SK-N-SH treated with all-trans-retinoic acid at 6 μM for 48 hours (cell line): ENCODE measurements at regions not wholly inside any gene's neighbourhood (a gene's known extent, or its start where the extent isn't known, plus 50 kb on each side); places are given as distances from the start of the nearest gene placed in this dataset.

Source experiments
- ATAC-seq: fragments of 200-7000 bp; cut with Tn5 transposase; 3 replicates; pipeline ENCODE4 v1.9.1; 2020; ENCODE audit warnings: mild to moderate bottlenecking, moderate library complexity
- ARNTL ChIP-seq: fragments of 450-650 bp; formaldehyde crosslinking; IDR thresholded peaks from 2 replicates; pipeline ENCODE4 v1.5.0; 2020; ENCODE audit warnings: low read depth, mild to moderate bottlenecking, moderate library complexity, borderline replicate concordance
- BACH2 ChIP-seq: fragments of 250-450 bp; sonication (Bioruptor Pico); IDR thresholded peaks from 2 replicates; pipeline ENCODE4 v1.9.0; 2021; ENCODE audit warnings: mild to moderate bottlenecking, borderline replicate concordance
- CREB5 ChIP-seq: fragments of 250-450 bp; sonication (Bioruptor Pico); IDR thresholded peaks from 2 replicates; pipeline ENCODE4 v1.5.1; 2020; ENCODE audit warnings: low read depth, mild to moderate bottlenecking, moderate library complexity
- CSDC2 ChIP-seq: fragments of 250-450 bp; sonication (Bioruptor Pico); IDR thresholded peaks from 2 replicates; pipeline ENCODE4 v1.5.0; 2020; ENCODE audit warnings: mild to moderate bottlenecking, moderate library complexity
- CSRNP3 ChIP-seq: fragments of 250-450 bp; sonication (Bioruptor Pico); IDR thresholded peaks from 2 replicates; pipeline ENCODE4 v1.5.1; 2021; ENCODE audit warnings: mild to moderate bottlenecking, moderate library complexity
- ESRRG ChIP-seq: fragments of 250-450 bp; sonication (Bioruptor Pico); IDR thresholded peaks from 2 replicates; pipeline ENCODE4 v1.6.1; 2021; ENCODE audit warnings: mild to moderate bottlenecking
- GLIS3 ChIP-seq: fragments of 250-450 bp; sonication (Bioruptor Pico); IDR thresholded peaks from 2 replicates; pipeline ENCODE4 v1.5.0; 2020; ENCODE audit warnings: mild to moderate bottlenecking, moderate library complexity
- ISL1 ChIP-seq: fragments of 250-450 bp; sonication (Bioruptor Pico); IDR thresholded peaks from 2 replicates; pipeline ENCODE4 v2.1.2; 2022; ENCODE audit warnings: mild to moderate bottlenecking, moderate library complexity
- OSR1 ChIP-seq: fragments of 250-450 bp; sonication (Bioruptor Pico); IDR thresholded peaks from 2 replicates; pipeline ENCODE4 v1.8.0; 2022; ENCODE audit warnings: moderate library complexity, mild to moderate bottlenecking, inconsistent platforms
- PATZ1 ChIP-seq: fragments of 250-450 bp; sonication (Bioruptor Pico); IDR thresholded peaks from 2 replicates; pipeline ENCODE4 v1.8.0; 2020; ENCODE audit warnings: mild to moderate bottlenecking, moderate library complexity, borderline replicate concordance
- POU6F1 ChIP-seq: fragments of 250-450 bp; sonication (Bioruptor Pico); IDR thresholded peaks from 2 replicates; pipeline ENCODE4 v1.8.0; 2021; ENCODE audit warnings: low read depth, mild to moderate bottlenecking, moderate library complexity, borderline replicate concordance
- RARB ChIP-seq: fragments of 250-450 bp; sonication (Bioruptor Pico); IDR thresholded peaks from 2 replicates; pipeline ENCODE4 v1.8.0; 2021; ENCODE audit warnings: mild to moderate bottlenecking, moderate library complexity
- SNAI2 ChIP-seq: fragments of 250-450 bp; sonication (Bioruptor Pico); IDR thresholded peaks from 2 replicates; pipeline ENCODE4 v1.5.0; 2020; ENCODE audit warnings: mild to moderate bottlenecking, moderate library complexity
- TOX ChIP-seq: fragments of 250-450 bp; sonication (Bioruptor Pico); IDR thresholded peaks from 2 replicates; pipeline ENCODE4 v1.8.0; 2021; ENCODE audit warnings: mild to moderate bottlenecking, moderate library complexity, borderline replicate concordance
- TSHZ2 ChIP-seq: fragments of 250-450 bp; sonication (Bioruptor Pico); IDR thresholded peaks from 2 replicates; pipeline ENCODE4 v1.5.0; 2020; ENCODE audit warnings: mild to moderate bottlenecking, moderate library complexity
- ZC3H10 ChIP-seq: fragments of 250-450 bp; sonication (Bioruptor Pico); IDR thresholded peaks from 2 replicates; pipeline ENCODE4 v1.5.1; 2021; ENCODE audit warnings: mild to moderate bottlenecking, moderate library complexity
- ZFP3 ChIP-seq: fragments of 250-450 bp; sonication (Bioruptor Pico); IDR thresholded peaks from 2 replicates; pipeline ENCODE4 v1.5.0; 2020; ENCODE audit warnings: mild to moderate bottlenecking, moderate library complexity
- ZFP30 ChIP-seq: fragments of 450-650 bp; formaldehyde crosslinking; IDR thresholded peaks from 2 replicates; pipeline ENCODE4 v1.5.0; 2022; ENCODE audit warnings: mild to moderate bottlenecking, moderate library complexity
- ZNF565 ChIP-seq: fragments of 450-650 bp; formaldehyde crosslinking; conservative IDR thresholded peaks from 2 replicates; pipeline ENCODE4 v1.5.0; 2020; ENCODE audit warnings: low read depth, mild to moderate bottlenecking, moderate library complexity
- ZNF8 ChIP-seq: fragments of 450-650 bp; formaldehyde crosslinking; IDR thresholded peaks from 2 replicates; pipeline ENCODE4 v1.5.0; 2020; ENCODE audit warnings: mild to moderate bottlenecking, moderate library complexity

- TF ChIP-seq ESRRG (no peak), SNAI2 (no peak), PATZ1 (CRISPR knock-in tag) (no peak), BACH2 (CRISPR knock-in tag) (no peak), ZNF8 (CRISPR knock-in tag) (no peak), ZFP30 (no peak), OSR1 (CRISPR knock-in tag) (no peak), ZC3H10 (no peak), ZFP3 (CRISPR knock-in tag) (no peak)
Measured at GRCh38 chr12:105506678-105507310, 176.3 kb downstream of the C12orf75 start (continued).

- ATAC-seq: no peak
- TF ChIP-seq ZC3H10 (no peak), TOX (CRISPR knock-in tag) (no peak), CREB5 (CRISPR knock-in tag) (no peak), CSDC2 (no peak)
Measured at GRCh38 chr12:105507311-105508038, 177.0 kb downstream of the C12orf75 start.

- TF ChIP-seq ZFP30 (no peak), BACH2 (CRISPR knock-in tag) (no peak), RARB (CRISPR knock-in tag) (no peak), ZC3H10 (no peak), POU6F1 (CRISPR knock-in tag) (no peak), CSDC2 (no peak), ARNTL (CRISPR knock-in tag) (no peak)
- ATAC-seq: no peak
Measured at GRCh38 chr12:105508096-105508495, 177.6 kb downstream of the C12orf75 start.

- no peak for ATAC-seq
- TF ChIP-seq GLIS3 (CRISPR knock-in tag) (no peak), RARB (CRISPR knock-in tag) (no peak), TOX (CRISPR knock-in tag) (no peak), POU6F1 (CRISPR knock-in tag) (no peak), OSR1 (CRISPR knock-in tag) (no peak), BACH2 (CRISPR knock-in tag) (no peak), CSRNP3 (CRISPR knock-in tag) (no peak), PATZ1 (CRISPR knock-in tag) (no peak), ARNTL (CRISPR knock-in tag) (no peak), CREB5 (CRISPR knock-in tag) (no peak), TSHZ2 (CRISPR knock-in tag) (no peak), ESRRG (no peak), ISL1 (CRISPR knock-in tag) (no peak), ZNF565 (CRISPR knock-in tag) (no peak), ZFP3 (CRISPR knock-in tag) (no peak)
Measured at GRCh38 chr12:105510526-105510925, 180.0 kb downstream of the C12orf75 start.
